OCI-LY3 (cell line): ENCODE measurements at regions not wholly inside any gene's neighbourhood (a gene's known extent, or its start where the extent isn't known, plus 50 kb on each side); places are given as distances from the start of the nearest gene placed in this dataset.

Experiments
- H2AFZ ChIP-seq: fragments of 200-600, 300-600 bp; shearing (Covaris generic); 2 replicates; pipeline ENCODE4 v1.6.0; 2014; ENCODE audit warnings: antibody characterized with exemption, low read depth, low read length
- H3K27ac ChIP-seq: fragments of 200-600, 300-600 bp; sonication (generic); 2 replicates; pipeline ENCODE4 v1.5.1; 2014; ENCODE audit warnings: mild to moderate bottlenecking, low read length, moderate library complexity, mixed read lengths
- H3K27me3 ChIP-seq: fragments of 200-600, 300-600 bp; sonication (generic); 2 replicates; pipeline ENCODE4 v1.6.1; 2014; ENCODE audit warnings: low read depth, low read length, mixed read lengths
- H3K36me3 ChIP-seq: fragments of 200-600, 300-600 bp; sonication (generic); replicated peaks from 2 replicates; pipeline ENCODE3; 2014; ENCODE audit warnings: low read depth, low read length, mixed read lengths
- H3K4me1 ChIP-seq: fragments of 300-600, 200-600 bp; sonication (generic); 2 replicates; pipeline ENCODE4 v1.6.1; 2014; ENCODE audit warnings: low read length, mixed read lengths
- H3K4me2 ChIP-seq: fragments of 200-600, 300-600 bp; sonication (generic); 2 replicates; pipeline ENCODE4 v1.6.1; 2014; ENCODE audit warnings: low read length, mixed read lengths
- H3K4me3 ChIP-seq: fragments of 300-600, 200-600 bp; sonication (generic); 2 replicates; pipeline ENCODE4 v1.5.1; 2014; ENCODE audit warnings: antibody characterized with exemption, mild to moderate bottlenecking, low read length, moderate library complexity
- H3K79me2 ChIP-seq: fragments of 300-600, 200-600 bp; shearing (Covaris generic); 2 replicates; pipeline ENCODE4 v1.6.1; 2014; ENCODE audit warnings: mild to moderate bottlenecking, low read length, mixed read lengths
- H3K9ac ChIP-seq: fragments of 300-600, 200-600 bp; shearing (Covaris generic); 2 replicates; pipeline ENCODE4 v1.6.0; 2014; ENCODE audit warnings: mild to moderate bottlenecking, low read length, moderate library complexity
- H3K9me3 ChIP-seq: fragments of 200-600, 300-600 bp; shearing (Covaris generic); 2 replicates; pipeline ENCODE4 v1.6.1; 2014; ENCODE audit warnings: low read length, mixed read lengths; ENCODE audit not compliant: insufficient read depth
- H4K20me1 ChIP-seq: fragments of 200-600, 300-600 bp; sonication (generic); 2 replicates; pipeline ENCODE4 v1.6.1; 2016; ENCODE audit warnings: low read length, mixed read lengths; ENCODE audit not compliant: insufficient read depth
- EZH2phosphoT487 ChIP-seq: fragments of 200-600 bp; shearing (Covaris generic); IDR thresholded peaks from 2 replicates; pipeline ENCODE4 v1.6.1; 2018; ENCODE audit warnings: antibody characterized with exemption, mixed run types, low read depth
- TF ChIP-seq, protein P1 (sequence below): fragments of 200-600, 300-600 bp; sonication (generic); IDR thresholded peaks from 2 replicates; pipeline ENCODE4 v1.5.1; 2014; ENCODE audit warnings: antibody characterized with exemption, low read length, low read depth

DNA sequence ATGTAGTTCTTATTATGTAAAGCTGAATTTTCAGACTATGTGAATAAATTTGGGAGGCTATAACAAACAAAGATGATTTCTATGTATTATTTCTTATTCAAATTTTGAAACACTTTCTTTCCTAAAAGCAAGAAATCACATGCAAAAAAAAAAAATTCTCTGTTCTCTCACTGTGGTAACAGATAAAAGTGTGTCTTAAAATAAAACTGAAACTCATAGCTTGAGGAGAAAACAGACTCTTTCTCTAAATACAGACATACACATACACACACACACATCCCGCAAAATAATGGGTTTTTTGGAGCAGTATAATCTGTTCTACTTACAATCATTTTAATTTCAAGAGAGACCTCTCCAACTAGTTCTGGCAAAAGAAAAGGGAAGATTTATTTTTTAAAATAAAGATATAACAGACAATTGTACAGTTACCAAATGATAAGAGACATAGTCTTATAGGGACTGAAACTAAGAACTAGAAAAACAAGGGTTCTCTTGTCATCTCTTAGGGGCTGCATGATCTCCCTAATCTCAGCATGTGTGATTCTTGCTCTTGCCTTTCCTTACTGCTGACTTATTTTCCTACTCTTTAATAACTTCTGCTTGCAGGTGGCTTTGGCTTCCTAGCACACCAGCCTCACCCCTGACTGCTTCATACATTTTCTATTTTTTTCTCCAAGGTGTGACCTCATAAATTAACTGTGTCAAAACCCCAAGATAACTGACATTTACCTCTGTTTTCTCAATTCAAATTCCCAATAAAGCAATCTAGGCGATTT is 483.5 kb upstream of the POT1 start:
- Histone ChIP-seq H3K27ac (no peak overlapping the region), H3K9ac (no peak overlapping the region), H3K4me1 (no peaks in the 10 kb centered on the region), H3K4me3 (no peak overlapping the region), H3K79me2 (no peaks in the 10 kb centered on the region), H4K20me1 (no peaks in the 10 kb centered on the region), H3K36me3 (no peaks in the 10 kb centered on the region), H3K27me3 (no peaks in the 10 kb centered on the region), H3K4me2 (no peak overlapping the region), H3K9me3 (no peaks in the 10 kb centered on the region), H2AFZ (no peak overlapping the region)
- TF ChIP-seq EZH2phosphoT487: no peak
- TF ChIP-seq, protein P1, sequence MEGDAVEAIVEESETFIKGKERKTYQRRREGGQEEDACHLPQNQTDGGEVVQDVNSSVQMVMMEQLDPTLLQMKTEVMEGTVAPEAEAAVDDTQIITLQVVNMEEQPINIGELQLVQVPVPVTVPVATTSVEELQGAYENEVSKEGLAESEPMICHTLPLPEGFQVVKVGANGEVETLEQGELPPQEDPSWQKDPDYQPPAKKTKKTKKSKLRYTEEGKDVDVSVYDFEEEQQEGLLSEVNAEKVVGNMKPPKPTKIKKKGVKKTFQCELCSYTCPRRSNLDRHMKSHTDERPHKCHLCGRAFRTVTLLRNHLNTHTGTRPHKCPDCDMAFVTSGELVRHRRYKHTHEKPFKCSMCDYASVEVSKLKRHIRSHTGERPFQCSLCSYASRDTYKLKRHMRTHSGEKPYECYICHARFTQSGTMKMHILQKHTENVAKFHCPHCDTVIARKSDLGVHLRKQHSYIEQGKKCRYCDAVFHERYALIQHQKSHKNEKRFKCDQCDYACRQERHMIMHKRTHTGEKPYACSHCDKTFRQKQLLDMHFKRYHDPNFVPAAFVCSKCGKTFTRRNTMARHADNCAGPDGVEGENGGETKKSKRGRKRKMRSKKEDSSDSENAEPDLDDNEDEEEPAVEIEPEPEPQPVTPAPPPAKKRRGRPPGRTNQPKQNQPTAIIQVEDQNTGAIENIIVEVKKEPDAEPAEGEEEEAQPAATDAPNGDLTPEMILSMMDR: no peak

DNA sequence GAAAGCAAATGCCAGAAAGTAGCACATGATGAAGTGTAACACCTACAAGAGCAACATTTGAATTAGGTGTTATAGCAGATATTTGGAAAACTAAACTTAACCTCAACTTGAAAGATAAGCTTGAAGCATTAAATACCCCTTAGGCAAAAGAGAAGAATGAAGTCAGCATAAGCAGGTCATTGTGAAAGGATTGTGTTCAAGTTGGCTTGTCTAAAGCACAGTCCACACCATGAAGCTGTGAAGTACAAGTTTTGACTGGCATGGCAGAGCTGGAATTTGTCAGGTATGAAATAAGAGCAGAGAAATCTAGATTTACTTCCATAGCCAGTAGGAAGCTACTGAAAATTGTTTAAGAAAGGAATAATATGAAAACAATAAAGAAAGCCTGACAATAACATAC is 480.3 kb upstream of the POT1 start:
- H3K4me3 ChIP-seq: no peak overlapping the region
- H3K9me3 ChIP-seq: no peaks in the 10 kb centered on the region
- H3K27me3 ChIP-seq: no peaks in the 10 kb centered on the region
- H3K79me2 ChIP-seq: no peaks in the 10 kb centered on the region
- H3K36me3 ChIP-seq: no peaks in the 10 kb centered on the region
- H3K27ac ChIP-seq: no peak overlapping the region
- H3K9ac ChIP-seq: no peak overlapping the region
- H3K4me1 ChIP-seq: no peaks in the 10 kb centered on the region
- H2AFZ ChIP-seq: no peak overlapping the region
- no peak for TF ChIP-seq EZH2phosphoT487
- TF ChIP-seq, protein P1: no peak
- H4K20me1 ChIP-seq: no peaks in the 10 kb centered on the region
- no peak overlapping the region for H3K4me2 ChIP-seq

DNA sequence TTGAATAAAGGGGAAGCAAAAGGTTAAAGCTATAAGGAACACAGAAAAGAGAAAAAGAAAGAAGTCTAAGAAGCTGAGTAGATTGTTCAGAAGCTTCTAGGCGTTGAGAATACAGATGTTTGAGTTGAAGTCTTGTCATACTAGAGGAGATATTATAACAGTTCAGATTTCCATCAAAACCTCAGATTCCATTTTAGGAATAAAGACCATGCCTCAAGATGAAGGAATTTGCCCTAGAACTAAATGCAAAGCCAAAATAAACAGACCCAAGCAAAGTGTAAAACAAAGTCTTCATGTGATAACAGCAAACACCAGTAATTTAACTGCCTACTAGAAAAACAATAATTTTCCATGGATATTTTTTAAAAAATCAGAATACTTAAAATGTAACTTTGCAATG is 476.5 kb upstream of the POT1 start:
- H3K4me2 ChIP-seq: no peak overlapping the region

DNA sequence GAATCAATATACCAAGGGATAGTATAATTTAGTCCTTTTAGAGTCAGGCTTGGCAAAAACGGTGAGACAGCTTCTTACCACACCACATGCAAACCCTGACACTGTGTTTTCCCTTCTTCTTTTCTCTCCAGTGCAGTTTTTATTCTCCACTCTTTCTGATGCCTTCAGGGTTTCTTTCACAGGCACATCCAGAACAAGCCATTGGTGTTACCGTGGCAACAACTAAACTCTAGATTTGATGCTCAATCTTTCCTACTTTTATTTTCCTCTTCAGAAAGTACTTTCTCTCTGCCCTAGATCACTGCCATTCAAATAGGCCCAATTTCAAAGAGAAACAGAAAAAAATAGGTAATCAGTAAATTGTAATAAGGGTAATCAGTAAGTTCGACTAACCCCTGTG is 469.8 kb upstream of the POT1 start:
- H2AFZ ChIP-seq: no peak overlapping the region
- no peak overlapping the region for H3K27ac ChIP-seq

More for the DNA sequence above, 476.5 kb upstream of the POT1 start:
- no peaks in the 10 kb centered on the region for H3K9me3 ChIP-seq
- H3K27ac ChIP-seq: no peak overlapping the region
- H3K27me3 ChIP-seq: no peaks in the 10 kb centered on the region
- no peak overlapping the region for H3K4me3 ChIP-seq
- no peak overlapping the region for H2AFZ ChIP-seq
- TF ChIP-seq, protein P1: no peak
- TF ChIP-seq EZH2phosphoT487: no peak
- H3K9ac ChIP-seq: no peak overlapping the region
- H3K79me2 ChIP-seq: no peaks in the 10 kb centered on the region
- H4K20me1 ChIP-seq: no peaks in the 10 kb centered on the region
- H3K4me1 ChIP-seq: no peaks in the 10 kb centered on the region
- no peaks in the 10 kb centered on the region for H3K36me3 ChIP-seq

More for the DNA sequence above, 469.8 kb upstream of the POT1 start:
- TF ChIP-seq, protein P1: no peak
- no peak for TF ChIP-seq EZH2phosphoT487
- Histone ChIP-seq H3K79me2 (no peaks in the 10 kb centered on the region), H3K4me3 (no peak overlapping the region), H3K4me2 (no peak overlapping the region), H3K27me3 (no peaks in the 10 kb centered on the region), H3K36me3 (no peaks in the 10 kb centered on the region), H4K20me1 (no peaks in the 10 kb centered on the region), H3K9ac (no peak overlapping the region), H3K4me1 (no peaks in the 10 kb centered on the region), H3K9me3 (no peaks in the 10 kb centered on the region)
